ENCODE measurements at regions not wholly inside any gene's neighbourhood (a gene's known extent, or its start where the extent isn't known, plus 50 kb on each side); places are given as distances from the start of the nearest gene placed in this dataset.

GRCh38 chr11:20260307-20260706 lies 100.0 kb upstream of the DBX1 start:
- Histone ChIP-seq H3K9me3 (no peaks in the 10 kb centered on the region), H3K36me3 (no peaks in the 10 kb centered on the region), H3K4me1 (ENCODE audit: control insufficient read depth in 1 of 2, low read depth in 2 of 2) (peaks cover 9 to 10% of the 10 kb centered on the region in 2 donors), H3K27me3 (replicated peaks; ENCODE audit: insufficient read depth) (no peaks in the 10 kb centered on the region), H3K27ac (no peak overlapping the region), H3K4me3 (no peak overlapping the region)
- DNase-seq (ENCODE audit: low spot score) (no peak), ATAC-seq (ENCODE audit: insufficient number of reproducible peaks, low FRiP score, low read depth) (no peak)
- no peak for TF ChIP-seq CTCF (IDR thresholded peaks at IDR 0.05)

GRCh38 chr11:20259506-20259905 lies 99.2 kb upstream of the DBX1 start:
- no peak for DNase-seq (ENCODE audit: low spot score)
- no peak overlapping the region for H3K27ac ChIP-seq
- no peak overlapping the region for H3K4me3 ChIP-seq
- H3K27me3 ChIP-seq (replicated peaks; ENCODE audit: insufficient read depth) = no peaks in the 10 kb centered on the region
- no peak for TF ChIP-seq CTCF (IDR thresholded peaks at IDR 0.05)
- no peaks in the 10 kb centered on the region for H3K36me3 ChIP-seq
- ATAC-seq (ENCODE audit: insufficient number of reproducible peaks, low FRiP score, low read depth) = no peak
- H3K9me3 ChIP-seq = no peaks in the 10 kb centered on the region
- peaks cover 9 to 10% of the 10 kb centered on the region in 2 donors for H3K4me1 ChIP-seq (ENCODE audit: control insufficient read depth in 1 of 2, low read depth in 2 of 2)

GRCh38 chr11:20258376-20258895 lies 98.2 kb upstream of the DBX1 start:
- TF ChIP-seq CTCF (IDR thresholded peaks at IDR 0.05) = no peak
- Histone ChIP-seq H3K4me1 (ENCODE audit: control insufficient read depth in 1 of 2, low read depth in 2 of 2) (peaks cover 9 to 10% of the 10 kb centered on the region in 2 donors), H3K27me3 (replicated peaks; ENCODE audit: insufficient read depth) (no peaks in the 10 kb centered on the region), H3K36me3 (no peaks in the 10 kb centered on the region), H3K27ac (no peak overlapping the region), H3K4me3 (no peak overlapping the region), H3K9me3 (no peaks in the 10 kb centered on the region)
- DNase-seq (ENCODE audit: low spot score) (no peak), ATAC-seq (ENCODE audit: insufficient number of reproducible peaks, low FRiP score, low read depth) (no peak)

GRCh38 chr11:20256925-20257324 lies 96.7 kb upstream of the DBX1 start:
- Histone ChIP-seq H3K27ac (no peak overlapping the region), H3K36me3 (no peaks in the 10 kb centered on the region), H3K4me1 (ENCODE audit: control insufficient read depth in 1 of 2, low read depth in 2 of 2) (peaks cover 5 to 8% of the 10 kb centered on the region in 2 donors), H3K4me3 (no peak overlapping the region), H3K27me3 (replicated peaks; ENCODE audit: insufficient read depth) (no peaks in the 10 kb centered on the region), H3K9me3 (no peaks in the 10 kb centered on the region)
- ATAC-seq (ENCODE audit: insufficient number of reproducible peaks, low FRiP score, low read depth) (no peak), DNase-seq (ENCODE audit: low spot score) (no peak)
- TF ChIP-seq CTCF (IDR thresholded peaks at IDR 0.05) = no peak

- H3K9me3 ChIP-seq = no peaks in the 10 kb centered on the region
- H3K4me3 ChIP-seq = no peak overlapping the region
- no peaks in the 10 kb centered on the region for H3K27me3 ChIP-seq (replicated peaks; ENCODE audit: insufficient read depth)
- H3K27ac ChIP-seq = no peak overlapping the region
- H3K36me3 ChIP-seq = no peaks in the 10 kb centered on the region
- TF ChIP-seq CTCF (IDR thresholded peaks at IDR 0.05) = no peak
- DNase-seq (ENCODE audit: low spot score) (no peak), ATAC-seq (ENCODE audit: insufficient number of reproducible peaks, low FRiP score, low read depth) (no peak)
- peaks cover 0 to 14% of the 10 kb centered on the region in 2 donors for H3K4me1 ChIP-seq (ENCODE audit: control insufficient read depth in 1 of 2, low read depth in 2 of 2)
Measured at GRCh38 chr11:20253796-20254195, 93.5 kb upstream of the DBX1 start.
